ENCODE measurements at regions not wholly inside any gene's neighbourhood (a gene's known extent, or its start where the extent isn't known, plus 50 kb on each side); places are given as distances from the start of the nearest gene placed in this dataset.
A peak's percentile ranks its signal among the peaks of the same experiment; 100 is the strongest.

GRCh38 chr7:106397994-106398393 is 113.2 kb upstream of the NAMPT start:
- Mint-ChIP-seq H3K27ac (no peak overlapping the region), H3K27me3 (peaks cover 40% of the 10 kb centered on the region), H3K36me3 (no peaks in the 10 kb centered on the region), H3K4me3 (no peak overlapping the region), H3K4me1 (no peaks in the 10 kb centered on the region), H3K9me3 (no peaks in the 10 kb centered on the region)
- H3K27me3 ChIP-seq (ENCODE audit: control insufficient read depth, insufficient read depth, low read length) = peaks cover 10% of the 10 kb centered on the region
- ATAC-seq (ENCODE audit: low read depth in 2 of 2) = no peak
- no peaks in the 10 kb centered on the region for H3K36me3 ChIP-seq (ENCODE audit: control insufficient read depth, insufficient read depth, low read length)
- DNase-seq = no peak
- no peak overlapping the region for H3K27ac ChIP-seq (ENCODE audit: insufficient read depth, low read length, poor library complexity, severe bottlenecking)
- H3K4me3 ChIP-seq (ENCODE audit: low read depth, low read length) = no peak overlapping the region
- no peaks in the 10 kb centered on the region for H3K9me3 ChIP-seq (ENCODE audit: control insufficient read depth in 2 of 2, low read length in 2 of 2)
- H3K4me1 ChIP-seq (ENCODE audit: control insufficient read depth, insufficient read depth, low read length, poor library complexity, severe bottlenecking) = no peaks in the 10 kb centered on the region

- H3K4me1 ChIP-seq (ENCODE audit: control insufficient read depth, insufficient read depth, low read length, poor library complexity, severe bottlenecking) = no peaks in the 10 kb centered on the region
- DNase-seq = no peak
- Mint-ChIP-seq H3K4me3 (no peak overlapping the region), H3K9me3 (no peaks in the 10 kb centered on the region), H3K36me3 (no peaks in the 10 kb centered on the region), H3K4me1 (no peaks in the 10 kb centered on the region), H3K27ac (peak overlapping the region in 1 of 3 donors; percentile 52), H3K27me3 (peaks cover 28% of the 10 kb centered on the region)
- H3K36me3 ChIP-seq (ENCODE audit: control insufficient read depth, insufficient read depth, low read length) = no peaks in the 10 kb centered on the region
- peaks cover 7% of the 10 kb centered on the region for H3K27me3 ChIP-seq (ENCODE audit: control insufficient read depth, insufficient read depth, low read length)
- no peaks in the 10 kb centered on the region for H3K9me3 ChIP-seq (ENCODE audit: control insufficient read depth in 2 of 2, low read length in 2 of 2)
- no peak for ATAC-seq (ENCODE audit: low read depth in 2 of 2)
- no peak overlapping the region for H3K4me3 ChIP-seq (ENCODE audit: low read depth, low read length)
- H3K27ac ChIP-seq (ENCODE audit: insufficient read depth, low read length, poor library complexity, severe bottlenecking) = no peak overlapping the region
Observed at GRCh38 chr7:106394526-106394925, 109.7 kb upstream of the NAMPT start.

DNA sequence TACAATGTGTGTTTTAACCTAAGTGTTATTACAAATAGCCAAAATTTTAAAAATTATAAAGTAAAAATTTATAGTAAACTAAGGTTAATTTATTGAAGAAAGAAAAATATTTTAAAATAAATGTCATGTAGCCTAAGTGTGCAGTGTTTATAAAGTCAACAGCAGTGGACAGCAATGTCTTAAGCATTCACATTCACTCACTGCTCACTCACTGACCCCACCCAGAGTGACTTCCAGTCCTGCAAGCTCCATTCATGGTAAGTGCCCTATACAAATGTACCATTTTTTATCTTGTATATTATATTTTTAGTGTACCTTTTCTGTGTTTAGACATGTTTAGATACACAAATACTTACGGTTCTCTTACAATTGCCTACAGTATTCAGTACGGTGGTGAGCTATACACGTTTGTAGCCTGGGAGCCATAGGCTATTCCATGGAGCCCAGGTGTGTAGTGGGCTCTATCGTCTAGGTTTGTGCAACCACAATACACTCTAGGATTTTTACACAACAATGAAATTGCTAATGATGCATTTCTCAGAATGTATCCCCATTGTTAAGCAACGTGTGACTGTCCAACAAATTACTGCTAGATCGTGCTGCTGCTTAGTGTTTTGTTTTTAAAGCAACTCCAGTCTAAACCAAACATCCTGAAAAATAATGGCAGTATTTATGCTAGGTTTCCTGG is 108.9 kb upstream of the NAMPT start:
- Mint-ChIP-seq H3K4me3 (no peak overlapping the region), H3K36me3 (no peaks in the 10 kb centered on the region), H3K9me3 (no peaks in the 10 kb centered on the region), H3K4me1 (no peaks in the 10 kb centered on the region), H3K27me3 (peaks cover 28% of the 10 kb centered on the region), H3K27ac (no peak overlapping the region)
- no peak overlapping the region for H3K27ac ChIP-seq (ENCODE audit: insufficient read depth, low read length, poor library complexity, severe bottlenecking)
- DNase-seq = no peak
- no peak for ATAC-seq (ENCODE audit: low read depth in 2 of 2)
- H3K4me3 ChIP-seq (ENCODE audit: low read depth, low read length) = no peak overlapping the region
- no peaks in the 10 kb centered on the region for H3K9me3 ChIP-seq (ENCODE audit: control insufficient read depth in 2 of 2, low read length in 2 of 2)
- H3K27me3 ChIP-seq (ENCODE audit: control insufficient read depth, insufficient read depth, low read length) = peaks cover 7% of the 10 kb centered on the region
- no peaks in the 10 kb centered on the region for H3K4me1 ChIP-seq (ENCODE audit: control insufficient read depth, insufficient read depth, low read length, poor library complexity, severe bottlenecking)
- no peaks in the 10 kb centered on the region for H3K36me3 ChIP-seq (ENCODE audit: control insufficient read depth, insufficient read depth, low read length)

DNA sequence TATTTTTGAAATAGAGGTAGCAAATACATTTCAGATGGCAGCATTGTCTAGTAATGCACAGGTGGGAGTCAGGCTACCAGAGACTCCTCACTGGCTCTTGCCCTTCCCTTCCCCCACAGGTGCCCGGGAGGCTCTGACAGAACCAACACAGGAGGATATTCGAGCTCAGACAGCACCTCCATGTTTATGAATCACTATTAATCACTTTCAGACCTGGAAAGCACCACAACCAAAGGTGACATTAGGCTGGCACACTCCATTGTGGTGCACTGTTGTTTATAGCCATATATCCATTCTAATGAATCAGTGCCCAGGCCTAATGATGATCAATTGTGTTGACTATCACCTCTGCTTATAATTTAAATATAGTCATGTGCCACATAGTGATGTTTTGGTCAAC is 107.8 kb upstream of the NAMPT start:
- Histone ChIP-seq H3K4me3 (ENCODE audit: low read depth, low read length) (no peak overlapping the region), H3K4me1 (ENCODE audit: control insufficient read depth, insufficient read depth, low read length, poor library complexity, severe bottlenecking) (no peaks in the 10 kb centered on the region), H3K36me3 (ENCODE audit: control insufficient read depth, insufficient read depth, low read length) (no peaks in the 10 kb centered on the region), H3K27me3 (ENCODE audit: control insufficient read depth, insufficient read depth, low read length) (peaks cover 6% of the 10 kb centered on the region), H3K9me3 (ENCODE audit: control insufficient read depth in 2 of 2, low read length in 2 of 2) (no peaks in the 10 kb centered on the region), H3K27ac (ENCODE audit: insufficient read depth, low read length, poor library complexity, severe bottlenecking) (no peak overlapping the region)
- ATAC-seq (ENCODE audit: low read depth in 2 of 2) (no peak), DNase-seq (no peak)
- Mint-ChIP-seq H3K36me3 (no peaks in the 10 kb centered on the region), H3K9me3 (no peaks in the 10 kb centered on the region), H3K27ac (no peak overlapping the region), H3K27me3 (peaks cover 22% of the 10 kb centered on the region), H3K4me1 (no peaks in the 10 kb centered on the region), H3K4me3 (no peak overlapping the region)

- H3K4me1 ChIP-seq (ENCODE audit: control insufficient read depth, insufficient read depth, low read length, poor library complexity, severe bottlenecking) = no peaks in the 10 kb centered on the region
- no peaks in the 10 kb centered on the region for H3K36me3 Mint-ChIP-seq
- peaks cover 6% of the 10 kb centered on the region for H3K27me3 ChIP-seq (ENCODE audit: control insufficient read depth, insufficient read depth, low read length)
- H3K27ac Mint-ChIP-seq = no peak overlapping the region
- no peaks in the 10 kb centered on the region for H3K9me3 ChIP-seq (ENCODE audit: control insufficient read depth in 2 of 2, low read length in 2 of 2)
- no peaks in the 10 kb centered on the region for H3K36me3 ChIP-seq (ENCODE audit: control insufficient read depth, insufficient read depth, low read length)
- H3K4me1 Mint-ChIP-seq = no peaks in the 10 kb centered on the region
- H3K4me3 ChIP-seq (ENCODE audit: low read depth, low read length) = no peak overlapping the region
- peaks cover 22% of the 10 kb centered on the region for H3K27me3 Mint-ChIP-seq
- H3K4me3 Mint-ChIP-seq = no peak overlapping the region
- no peak for ATAC-seq (ENCODE audit: low read depth in 2 of 2)
- H3K27ac ChIP-seq (ENCODE audit: insufficient read depth, low read length, poor library complexity, severe bottlenecking) = no peak overlapping the region
- DNase-seq = no peak
- H3K9me3 Mint-ChIP-seq = no peaks in the 10 kb centered on the region
Observed at GRCh38 chr7:106392144-106392543, 107.4 kb upstream of the NAMPT start.

GRCh38 chr7:106386958-106387357 is 102.2 kb upstream of the NAMPT start:
- H3K9me3 ChIP-seq (ENCODE audit: control insufficient read depth in 2 of 2, low read length in 2 of 2) = no peaks in the 10 kb centered on the region
- no peak for DNase-seq
- Mint-ChIP-seq H3K27me3 (no peaks in the 10 kb centered on the region), H3K27ac (no peak overlapping the region), H3K9me3 (no peaks in the 10 kb centered on the region), H3K36me3 (no peaks in the 10 kb centered on the region), H3K4me1 (no peaks in the 10 kb centered on the region), H3K4me3 (no peak overlapping the region)
- H3K27ac ChIP-seq (ENCODE audit: insufficient read depth, low read length, poor library complexity, severe bottlenecking) = no peak overlapping the region
- H3K4me1 ChIP-seq (ENCODE audit: control insufficient read depth, insufficient read depth, low read length, poor library complexity, severe bottlenecking) = no peaks in the 10 kb centered on the region
- no peak for ATAC-seq (ENCODE audit: low read depth in 2 of 2)
- H3K27me3 ChIP-seq (ENCODE audit: control insufficient read depth, insufficient read depth, low read length) = no peaks in the 10 kb centered on the region
- H3K36me3 ChIP-seq (ENCODE audit: control insufficient read depth, insufficient read depth, low read length) = no peaks in the 10 kb centered on the region
- no peak overlapping the region for H3K4me3 ChIP-seq (ENCODE audit: low read depth, low read length)

- Mint-ChIP-seq H3K9me3 (no peaks in the 10 kb centered on the region), H3K4me3 (no peak overlapping the region), H3K27ac (no peak overlapping the region), H3K36me3 (no peaks in the 10 kb centered on the region), H3K27me3 (no peaks in the 10 kb centered on the region), H3K4me1 (no peaks in the 10 kb centered on the region)
- Histone ChIP-seq H3K36me3 (ENCODE audit: control insufficient read depth, insufficient read depth, low read length) (no peaks in the 10 kb centered on the region), H3K4me1 (ENCODE audit: control insufficient read depth, insufficient read depth, low read length, poor library complexity, severe bottlenecking) (no peaks in the 10 kb centered on the region), H3K27me3 (ENCODE audit: control insufficient read depth, insufficient read depth, low read length) (no peaks in the 10 kb centered on the region), H3K4me3 (ENCODE audit: low read depth, low read length) (no peak overlapping the region), H3K27ac (ENCODE audit: insufficient read depth, low read length, poor library complexity, severe bottlenecking) (no peak overlapping the region), H3K9me3 (ENCODE audit: control insufficient read depth in 2 of 2, low read length in 2 of 2) (no peaks in the 10 kb centered on the region)
- DNase-seq = no peak
- ATAC-seq (ENCODE audit: low read depth in 2 of 2) = no peak
Observed at GRCh38 chr7:106384373-106384772, 99.6 kb upstream of the NAMPT start.

- Histone ChIP-seq H3K36me3 (ENCODE audit: control insufficient read depth, insufficient read depth, low read length) (no peaks in the 10 kb centered on the region), H3K9me3 (ENCODE audit: control insufficient read depth in 2 of 2, low read length in 2 of 2) (no peaks in the 10 kb centered on the region), H3K4me1 (ENCODE audit: control insufficient read depth, insufficient read depth, low read length, poor library complexity, severe bottlenecking) (no peaks in the 10 kb centered on the region), H3K4me3 (ENCODE audit: low read depth, low read length) (no peak overlapping the region), H3K27me3 (ENCODE audit: control insufficient read depth, insufficient read depth, low read length) (no peaks in the 10 kb centered on the region), H3K27ac (ENCODE audit: insufficient read depth, low read length, poor library complexity, severe bottlenecking) (no peak overlapping the region)
- Mint-ChIP-seq H3K36me3 (no peaks in the 10 kb centered on the region), H3K27me3 (no peaks in the 10 kb centered on the region), H3K27ac (peak overlapping the region in 1 of 3 donors; percentile 7), H3K4me1 (peaks cover 0 to under 1% (median 0%) of the 10 kb centered on the region in 4 donors), H3K4me3 (no peak overlapping the region), H3K9me3 (no peaks in the 10 kb centered on the region)
- ATAC-seq (ENCODE audit: low read depth in 2 of 2) (no peak), DNase-seq (no peak)
Observed at GRCh38 chr7:106382929-106383328, 98.1 kb upstream of the NAMPT start.
